Testis (tissue), 2 donors: ENCODE measurements at regions not wholly inside any gene's neighbourhood (a gene's known extent, or its start where the extent isn't known, plus 50 kb on each side); places are given as distances from the start of the nearest gene placed in this dataset.

Experiments used
- POLR2A ChIP-seq: fragments of 450-650 bp; IDR thresholded peaks from one replicate; pipeline ENCODE4 v1.6.1; 2017; ENCODE audit warnings: antibody characterized with exemption, mild to moderate bottlenecking, moderate library complexity
- TF ChIP-seq, protein P1 (sequence below), 3 experiments: fragments of 450-650 bp in 2 of 3; fragments of 200-600 bp in 1 of 3; sonication (generic) in 1 of 3; IDR thresholded peaks; one replicate each; pipeline ENCODE4 v1.5.1; 2016 to 2019; ENCODE audit warnings: antibody characterized with exemption in 3 of 3, mild to moderate bottlenecking in 2 of 3, moderate library complexity in 1 of 3

DNA sequence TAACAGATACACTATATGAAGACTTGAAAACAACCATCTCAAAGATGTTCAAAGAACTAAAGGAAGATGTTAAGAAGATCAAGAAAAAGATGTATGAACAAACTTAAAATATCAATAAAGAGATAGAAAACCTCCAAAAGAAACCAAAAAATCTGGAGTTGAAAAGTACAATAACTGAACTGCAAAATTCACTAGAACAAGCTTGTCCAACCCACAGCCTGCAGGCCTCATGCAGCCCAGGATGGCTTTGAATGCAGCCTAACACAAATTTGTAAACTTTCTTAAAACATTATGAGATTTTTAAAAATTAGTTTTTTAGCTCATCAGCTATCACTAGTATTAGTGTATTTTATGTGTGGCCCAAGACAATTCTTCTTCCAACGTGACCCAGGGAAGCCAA lies 77.0 kb upstream of the DCTD start:
- TF ChIP-seq, protein P1, sequence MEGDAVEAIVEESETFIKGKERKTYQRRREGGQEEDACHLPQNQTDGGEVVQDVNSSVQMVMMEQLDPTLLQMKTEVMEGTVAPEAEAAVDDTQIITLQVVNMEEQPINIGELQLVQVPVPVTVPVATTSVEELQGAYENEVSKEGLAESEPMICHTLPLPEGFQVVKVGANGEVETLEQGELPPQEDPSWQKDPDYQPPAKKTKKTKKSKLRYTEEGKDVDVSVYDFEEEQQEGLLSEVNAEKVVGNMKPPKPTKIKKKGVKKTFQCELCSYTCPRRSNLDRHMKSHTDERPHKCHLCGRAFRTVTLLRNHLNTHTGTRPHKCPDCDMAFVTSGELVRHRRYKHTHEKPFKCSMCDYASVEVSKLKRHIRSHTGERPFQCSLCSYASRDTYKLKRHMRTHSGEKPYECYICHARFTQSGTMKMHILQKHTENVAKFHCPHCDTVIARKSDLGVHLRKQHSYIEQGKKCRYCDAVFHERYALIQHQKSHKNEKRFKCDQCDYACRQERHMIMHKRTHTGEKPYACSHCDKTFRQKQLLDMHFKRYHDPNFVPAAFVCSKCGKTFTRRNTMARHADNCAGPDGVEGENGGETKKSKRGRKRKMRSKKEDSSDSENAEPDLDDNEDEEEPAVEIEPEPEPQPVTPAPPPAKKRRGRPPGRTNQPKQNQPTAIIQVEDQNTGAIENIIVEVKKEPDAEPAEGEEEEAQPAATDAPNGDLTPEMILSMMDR (IDR thresholded peaks at IDR 0.05): no peak
- no peak for TF ChIP-seq POLR2A
